ENCODE measurements at regions not wholly inside any gene's neighbourhood (a gene's known extent, or its start where the extent isn't known, plus 50 kb on each side); places are given as distances from the start of the nearest gene placed in this dataset.

- BruUV-seq (replicated peaks) = no TSS peak
- no peak for DNase-seq
- Histone ChIP-seq H3K27me3 (replicated peaks; ENCODE audit: control insufficient read depth, insufficient read depth, low read length) (no peaks in the 10 kb centered on the region), H3K4me1 (no peaks in the 10 kb centered on the region), H3K4me3 (ENCODE audit: low read depth, low read length) (no peak overlapping the region), H3K36me3 (ENCODE audit: control insufficient read depth, insufficient read depth, low read length) (no peaks in the 10 kb centered on the region), H3K9me3 (no peaks in the 10 kb centered on the region)
- ChIA-PET POLR2A (no interaction called here), CTCF (no interaction called here)
- Mint-ChIP-seq H3K4me3 (ENCODE audit: unreplicated experiment) (no peak overlapping the region), H3K36me3 (ENCODE audit: insufficient read depth, unreplicated experiment) (no peaks in the 10 kb centered on the region), H3K27me3 (ENCODE audit: insufficient read depth, unreplicated experiment) (no peaks in the 10 kb centered on the region), H3K27ac (ENCODE audit: unreplicated experiment) (no peak overlapping the region), H3K9me3 (ENCODE audit: unreplicated experiment) (no peaks in the 10 kb centered on the region), H3K4me1 (ENCODE audit: low read depth, unreplicated experiment) (no peaks in the 10 kb centered on the region)
- no peak for TF ChIP-seq CTCF (IDR thresholded peaks at IDR 0.05; ENCODE audit: insufficient read depth in 1 of 2, low read depth in 1 of 2, low read length in 1 of 2, severe bottlenecking in 1 of 2, unreplicated experiment in 1 of 2)
- intact Hi-C loops (cut with micrococcal nuclease; ENCODE audit: unreplicated experiment) = no loop called here
These were observed 71.1 kb upstream of the DGKG start for GRCh38 chr3:186432944-186433732.

- Mint-ChIP-seq H3K4me1 (ENCODE audit: low read depth, unreplicated experiment) (no peaks in the 10 kb centered on the region), H3K9me3 (ENCODE audit: unreplicated experiment) (no peaks in the 10 kb centered on the region), H3K27me3 (ENCODE audit: insufficient read depth, unreplicated experiment) (no peaks in the 10 kb centered on the region), H3K27ac (ENCODE audit: unreplicated experiment) (no peak overlapping the region), H3K4me3 (ENCODE audit: unreplicated experiment) (no peak overlapping the region), H3K36me3 (ENCODE audit: insufficient read depth, unreplicated experiment) (no peaks in the 10 kb centered on the region)
- DNase-seq = no peak
- no peaks in the 10 kb centered on the region for H3K27me3 ChIP-seq (replicated peaks; ENCODE audit: control insufficient read depth, insufficient read depth, low read length)
- H3K4me3 ChIP-seq (ENCODE audit: low read depth, low read length) = no peak overlapping the region
- TF ChIP-seq CTCF (IDR thresholded peaks at IDR 0.05; ENCODE audit: insufficient read depth in 1 of 2, low read depth in 1 of 2, low read length in 1 of 2, severe bottlenecking in 1 of 2, unreplicated experiment in 1 of 2) = no peak
- POLR2A ChIA-PET = no interaction called here
- BruUV-seq (replicated peaks) = no TSS peak
- H3K9me3 ChIP-seq = no peaks in the 10 kb centered on the region
- H3K4me1 ChIP-seq = no peaks in the 10 kb centered on the region
- H3K36me3 ChIP-seq (ENCODE audit: control insufficient read depth, insufficient read depth, low read length) = no peaks in the 10 kb centered on the region
- CTCF ChIA-PET = interaction anchor here (0.6 kb wide), 1 partner anchor 355 kb away, joined by 3 read pairs; no protein-coding TSS in a partner anchor
- intact Hi-C loops (cut with micrococcal nuclease; ENCODE audit: unreplicated experiment) = no loop called here
These were observed 70.2 kb upstream of the DGKG start for GRCh38 chr3:186432189-186432588.

- H3K36me3 ChIP-seq (ENCODE audit: control insufficient read depth, insufficient read depth, low read length) = no peaks in the 10 kb centered on the region
- CTCF ChIA-PET = no interaction called here
These were observed 65.7 kb upstream of the DGKG start for GRCh38 chr3:186427627-186428281.

More at GRCh38 chr3:186427627-186428281, 65.7 kb upstream of the DGKG start:
- H3K27me3 ChIP-seq (replicated peaks; ENCODE audit: control insufficient read depth, insufficient read depth, low read length) = no peaks in the 10 kb centered on the region
- no peak for DNase-seq
- H3K27ac Mint-ChIP-seq (ENCODE audit: unreplicated experiment) = no peak overlapping the region
- intact Hi-C loops (cut with micrococcal nuclease; ENCODE audit: unreplicated experiment) = no loop called here
- no peaks in the 10 kb centered on the region for H3K4me1 Mint-ChIP-seq (ENCODE audit: low read depth, unreplicated experiment)
- no peaks in the 10 kb centered on the region for H3K9me3 ChIP-seq
- H3K4me3 ChIP-seq (ENCODE audit: low read depth, low read length) = no peak overlapping the region
- H3K36me3 Mint-ChIP-seq (ENCODE audit: insufficient read depth, unreplicated experiment) = no peaks in the 10 kb centered on the region
- no peaks in the 10 kb centered on the region for H3K4me1 ChIP-seq
- TF ChIP-seq CTCF (IDR thresholded peaks at IDR 0.05; ENCODE audit: insufficient read depth in 1 of 2, low read depth in 1 of 2, low read length in 1 of 2, severe bottlenecking in 1 of 2, unreplicated experiment in 1 of 2) = no peak
- H3K4me3 Mint-ChIP-seq (ENCODE audit: unreplicated experiment) = no peak overlapping the region
- BruUV-seq (replicated peaks) = no TSS peak
- H3K27me3 Mint-ChIP-seq (ENCODE audit: insufficient read depth, unreplicated experiment) = no peaks in the 10 kb centered on the region
- no peaks in the 10 kb centered on the region for H3K9me3 Mint-ChIP-seq (ENCODE audit: unreplicated experiment)
- POLR2A ChIA-PET = no interaction called here

Data from Caco-2 (cell line).